HG03060 (cell line): ENCODE measurements at regions not wholly inside any gene's neighbourhood (a gene's known extent, or its start where the extent isn't known, plus 50 kb on each side); places are given as distances from the start of the nearest gene placed in this dataset.
"Not testable (repeated sequence)": the region's sequence is repeated elsewhere in the genome, so short reads cannot be mapped to it uniquely, and the experiment has no call there.

Experiments used
- ATAC-seq: cut with Tn5 transposase; IDR thresholded peaks from one replicate; pipeline ENCODE4 v1.9.1; 2021; ENCODE audit warnings: low read depth, moderate number of reproducible peaks; ENCODE audit not compliant: unreplicated experiment

GRCh38 chr6:169145496-169145895 is 108.2 kb downstream of the THBS2 start:
- no peak for ATAC-seq

- ATAC-seq: no peak
Observed at GRCh38 chr6:169144356-169144755, 109.3 kb downstream of the THBS2 start.

- no peak for ATAC-seq
Observed at GRCh38 chr6:169142538-169142844, 111.2 kb downstream of the THBS2 start.

- ATAC-seq: no peak
Observed at GRCh38 chr6:169141671-169142537, 111.7 kb downstream of the THBS2 start.

DNA sequence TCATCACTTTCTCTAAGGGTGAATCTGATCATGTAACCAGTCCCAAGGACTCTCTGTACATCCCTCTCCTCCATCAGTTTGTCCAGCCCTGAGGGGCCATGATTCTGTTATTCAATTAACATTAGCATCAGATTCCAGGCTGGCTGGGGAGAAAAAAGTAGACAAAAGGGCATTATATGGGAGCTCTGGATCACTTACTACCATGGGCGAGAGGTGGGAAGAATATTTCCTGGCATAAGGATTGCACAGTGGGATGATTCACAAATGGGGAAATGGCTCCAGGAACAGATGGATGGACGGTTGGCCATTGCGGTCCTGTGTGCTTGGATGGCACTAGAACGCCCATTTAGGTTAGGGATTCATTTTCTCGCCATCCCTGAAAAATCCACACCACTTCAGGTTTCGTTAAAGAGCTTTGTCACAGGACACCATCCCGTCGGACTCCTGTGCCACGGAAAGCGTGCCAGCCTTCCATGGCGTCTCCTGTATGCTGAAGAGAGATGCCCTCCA is 112.6 kb downstream of the THBS2 start:
- no peak for ATAC-seq

DNA sequence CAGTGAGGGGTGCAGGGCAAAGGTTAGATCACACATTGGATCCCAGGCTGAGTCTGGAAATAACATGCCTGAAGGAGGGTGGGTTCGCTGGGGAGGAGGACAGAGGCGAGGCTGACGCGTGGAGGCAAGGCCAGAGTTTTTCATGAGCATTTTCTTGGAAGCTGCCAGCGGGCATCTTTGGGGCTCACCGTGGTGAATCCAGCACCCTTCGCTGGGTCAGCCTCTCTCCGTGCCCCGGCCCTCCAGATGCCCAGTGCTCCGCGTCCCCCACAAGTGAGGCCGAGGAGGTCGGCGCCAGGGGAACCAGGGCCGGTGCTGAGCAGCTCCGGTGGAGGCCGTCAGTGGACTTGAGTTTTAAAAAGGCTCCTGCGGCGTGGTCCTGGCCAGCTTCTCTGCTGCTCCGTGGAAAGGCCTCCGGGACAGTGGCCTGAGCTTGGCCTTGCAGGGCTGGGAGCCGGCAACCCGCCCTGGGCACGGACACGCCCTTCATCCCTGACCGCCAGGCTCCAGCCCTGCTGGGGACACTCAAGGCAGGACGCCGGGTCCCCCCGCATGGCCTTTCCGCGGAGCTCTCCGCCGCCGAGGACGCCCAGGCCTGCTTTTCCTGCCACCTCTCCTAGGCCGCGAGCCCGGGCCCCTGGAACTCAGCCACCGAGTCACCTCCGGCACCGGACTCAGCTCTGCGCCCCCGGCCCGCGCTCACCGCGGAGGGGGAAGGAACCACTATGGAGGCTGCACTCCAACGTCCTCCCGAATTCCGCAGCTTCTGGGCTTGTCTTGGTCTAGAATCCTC is 114.3 kb downstream of the THBS2 start:
- no peak for ATAC-seq

- no peak for ATAC-seq
Observed at GRCh38 chr6:169132352-169132940, 121.2 kb downstream of the THBS2 start.

DNA sequence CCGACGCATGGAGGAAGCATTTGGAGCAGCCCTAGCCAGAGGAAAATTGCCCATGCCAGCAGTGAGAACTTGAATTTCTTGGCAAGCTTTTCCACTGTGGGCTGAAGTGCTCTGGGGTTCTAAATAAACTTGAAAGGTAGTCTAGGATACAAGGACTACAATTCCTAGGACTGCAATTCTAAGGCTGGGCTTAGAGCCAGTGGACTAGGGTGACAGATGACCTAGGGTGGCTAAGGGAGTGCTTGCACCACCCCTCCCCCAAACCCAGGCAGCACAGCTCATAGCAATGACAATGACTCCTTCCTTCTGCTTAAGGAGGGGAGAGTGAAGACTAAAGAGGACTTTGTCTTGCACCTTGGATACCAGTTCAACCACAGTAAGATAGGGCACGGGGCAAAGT is 122.3 kb downstream of the THBS2 start:
- no peak for ATAC-seq

DNA sequence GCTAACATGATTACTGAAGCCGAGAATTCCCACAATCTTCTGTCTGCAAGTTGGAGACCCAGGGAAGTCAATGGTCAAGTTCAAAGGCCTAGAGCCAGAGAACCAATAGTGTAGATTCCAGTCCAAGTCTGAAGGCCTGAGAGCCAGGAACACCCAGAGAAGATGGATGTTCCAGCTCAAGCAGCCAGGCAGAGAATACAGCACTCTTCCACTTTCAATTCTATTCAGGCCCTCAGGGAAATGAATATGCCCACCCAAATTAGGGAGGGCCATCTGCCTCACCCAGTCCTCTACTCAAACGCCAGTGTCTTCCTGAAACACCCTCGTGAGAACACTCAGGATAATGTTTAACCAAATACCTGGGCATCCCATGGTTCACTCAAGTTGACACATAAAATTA is 123.5 kb downstream of the THBS2 start:
- no peak for ATAC-seq

GRCh38 chr6:169121013-169121412 is 132.6 kb downstream of the THBS2 start:
- ATAC-seq: no peak

DNA sequence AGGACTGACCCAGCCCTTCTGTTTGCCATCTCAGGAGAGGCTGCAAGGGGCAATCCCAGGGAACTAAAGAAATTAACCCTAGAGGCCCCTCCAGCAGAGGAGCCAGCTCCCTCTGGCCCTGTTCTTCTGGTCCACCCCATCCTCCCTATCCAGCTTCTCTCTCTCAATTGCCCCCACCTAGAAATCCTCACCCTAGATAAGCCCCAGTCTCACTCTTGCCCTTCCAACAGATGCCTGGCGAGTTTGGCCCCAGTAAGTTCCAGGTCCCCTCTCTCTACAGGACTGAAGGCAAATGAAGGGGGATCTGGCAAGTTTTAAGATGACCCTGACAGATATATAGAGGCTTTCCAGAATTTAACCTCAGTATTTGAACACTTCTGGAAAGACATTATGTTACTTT is 134.0 kb downstream of the THBS2 start:
- no peak for ATAC-seq

DNA sequence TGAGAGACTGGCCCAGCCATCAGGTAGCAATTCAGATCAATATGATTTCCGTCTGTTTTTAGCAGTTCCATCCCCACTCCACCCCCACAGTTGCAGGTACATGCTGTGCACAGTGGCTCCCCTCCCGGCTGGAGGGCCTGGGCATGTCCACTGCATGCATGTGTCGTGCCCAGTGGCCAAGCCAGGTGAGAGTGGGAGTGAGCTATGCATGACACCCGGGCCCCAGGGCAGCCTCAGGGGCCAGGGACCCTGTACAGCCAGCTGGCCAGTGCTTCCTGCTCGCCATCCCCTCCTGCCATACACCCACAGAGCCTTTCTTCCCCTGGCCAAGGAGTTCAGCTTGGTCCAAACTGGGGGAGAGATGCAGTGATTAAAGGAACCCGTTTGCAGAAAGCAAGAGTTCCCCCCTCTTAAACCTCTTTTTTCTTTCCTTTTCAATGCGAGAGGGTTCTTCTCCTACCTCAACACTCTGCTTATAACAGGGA is 135.3 kb downstream of the THBS2 start:
- no peak for ATAC-seq

DNA sequence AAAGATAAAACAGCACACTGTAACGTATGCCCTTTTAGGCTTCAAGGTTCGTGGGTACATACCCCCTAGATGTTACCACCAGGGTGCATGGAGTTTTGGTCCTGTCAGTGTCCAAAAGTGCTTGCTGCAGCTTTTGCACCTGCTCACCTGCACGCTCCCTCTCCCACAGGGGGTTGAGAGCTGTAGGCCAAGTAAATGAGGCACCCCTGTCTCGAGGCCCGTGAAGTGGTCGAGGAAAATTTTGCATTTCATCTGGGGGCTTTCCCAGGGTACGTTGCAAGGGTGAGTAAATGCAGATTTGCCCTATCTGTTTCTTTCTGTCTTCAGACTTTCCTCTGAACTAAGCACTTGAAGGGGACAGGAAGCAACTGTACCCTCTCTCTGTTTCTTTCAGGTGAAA is 136.0 kb downstream of the THBS2 start:
- ATAC-seq: no peak

DNA sequence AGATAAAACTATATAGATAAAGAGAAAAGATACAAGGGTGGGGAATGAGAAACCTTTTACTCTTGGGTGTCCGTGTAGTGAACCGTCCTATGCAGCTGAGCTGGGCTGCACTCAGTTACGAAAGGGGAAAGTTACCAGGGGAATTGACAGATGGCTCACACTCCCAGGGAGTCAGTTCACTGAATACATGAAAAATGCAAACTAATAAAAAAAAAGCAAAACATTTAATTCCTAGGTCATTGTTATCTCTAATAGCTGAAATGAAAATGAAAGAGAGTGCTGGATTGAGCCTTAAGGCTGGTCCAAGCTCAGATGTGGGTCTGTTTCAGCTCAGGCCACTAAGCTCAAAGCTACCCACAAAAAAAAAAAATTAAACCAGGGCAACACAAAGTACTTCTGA is 138.0 kb downstream of the THBS2 start:
- ATAC-seq: no peak

DNA sequence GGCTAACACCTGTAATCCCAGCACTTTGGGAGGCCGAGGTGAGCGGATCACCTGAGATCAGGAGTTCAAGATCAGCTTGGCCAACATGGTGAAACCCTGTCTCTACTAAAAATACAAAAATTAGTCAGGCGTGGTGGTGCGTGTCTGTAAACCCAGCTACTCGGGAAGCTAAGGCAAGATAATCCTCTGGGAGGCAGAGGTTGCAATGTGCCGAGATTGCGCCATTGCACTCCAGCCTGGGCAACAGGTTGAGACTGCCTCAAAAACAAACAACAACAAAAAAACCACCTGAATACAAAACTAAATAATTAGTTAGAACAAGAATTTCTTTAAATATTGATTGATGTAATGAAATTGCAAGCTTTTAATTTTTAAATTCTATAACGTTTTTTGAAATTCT is 139.0 kb downstream of the THBS2 start:
- ATAC-seq: not testable (repeated sequence)

DNA sequence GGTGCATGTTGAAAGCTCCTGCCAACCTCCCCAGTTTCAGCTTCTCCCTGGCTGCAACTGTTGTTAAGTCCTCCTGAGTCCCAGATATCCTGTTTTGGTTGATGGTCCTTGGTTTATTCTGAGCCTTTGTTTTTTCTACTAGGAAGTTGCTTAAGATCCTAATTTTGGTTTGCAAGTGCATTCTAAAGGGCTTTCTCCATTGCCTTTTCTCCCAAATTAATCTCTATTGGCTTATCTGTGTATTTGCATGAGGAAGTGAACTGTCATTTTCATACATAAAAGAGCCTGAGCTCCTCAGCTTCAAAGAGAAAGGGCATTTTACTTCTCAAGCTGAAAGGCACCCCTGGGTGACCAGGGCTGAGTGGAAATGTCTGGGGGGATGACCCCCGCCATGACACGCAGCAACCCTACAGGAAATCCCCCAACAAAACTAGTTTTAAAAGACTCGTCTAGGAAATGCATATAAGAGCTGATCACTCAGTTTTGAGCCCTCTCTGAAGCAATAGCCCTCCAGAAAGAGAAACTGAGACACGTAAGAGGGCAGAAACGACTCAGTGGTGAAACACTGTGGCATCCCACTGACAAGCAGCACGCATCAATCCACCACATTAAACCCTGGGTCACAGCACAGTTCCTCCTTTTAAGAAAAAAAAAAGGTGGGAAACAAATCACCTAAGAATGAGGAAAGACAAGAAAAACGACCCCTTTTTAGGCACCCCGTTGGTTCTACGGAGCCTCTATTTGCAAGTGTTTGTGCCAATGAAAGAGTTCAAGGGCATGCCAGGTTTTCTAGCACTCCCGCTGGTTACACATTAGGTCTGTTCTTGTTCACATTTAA is 140.9 kb downstream of the THBS2 start:
- no peak for ATAC-seq

DNA sequence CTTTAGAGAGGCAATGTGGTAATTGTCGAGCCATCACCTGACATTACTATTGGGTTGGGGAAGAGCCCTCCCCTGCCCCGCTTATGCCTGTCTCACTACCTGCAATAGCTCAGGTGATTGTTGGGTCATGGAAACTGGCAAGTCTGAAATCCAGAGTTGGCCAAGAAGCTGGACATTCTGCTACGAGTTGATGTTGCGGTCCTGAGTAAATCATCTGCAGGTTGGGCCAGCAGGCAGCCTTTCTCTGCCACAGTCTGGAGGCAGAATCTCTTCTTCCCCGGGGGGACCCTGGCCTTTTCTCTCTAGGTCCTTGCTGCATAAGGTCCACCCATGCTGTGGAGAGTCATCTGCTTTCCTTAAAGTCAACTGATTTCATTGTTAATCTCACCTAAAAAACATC is 142.4 kb downstream of the THBS2 start:
- no peak for ATAC-seq

- no peak for ATAC-seq
Observed at GRCh38 chr6:169109411-169110220, 144.0 kb downstream of the THBS2 start.

DNA sequence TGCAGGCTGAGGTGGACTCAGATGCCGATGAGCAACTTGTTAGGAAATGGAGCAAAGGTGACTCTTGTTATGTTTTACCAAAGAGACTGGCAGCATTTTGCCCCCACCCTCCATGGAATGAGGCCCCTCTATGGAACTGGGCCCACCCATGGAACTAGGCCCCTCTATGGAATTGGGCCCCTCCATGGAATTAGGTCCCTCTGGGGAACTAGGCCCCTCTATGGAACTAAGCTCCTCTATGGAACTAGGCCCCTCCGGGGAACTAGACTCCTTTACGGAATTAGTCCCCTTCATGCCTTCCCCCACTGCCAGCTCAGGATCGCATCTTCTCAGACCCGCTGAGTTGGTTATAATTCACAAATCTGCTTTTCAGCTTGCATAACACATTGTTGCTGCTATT is 144.9 kb downstream of the THBS2 start:
- no peak for ATAC-seq

- ATAC-seq: no peak
Observed at GRCh38 chr6:169106176-169106575, 147.5 kb downstream of the THBS2 start.
